GM13977 (cell line): ENCODE measurements at regions not wholly inside any gene's neighbourhood (a gene's known extent, or its start where the extent isn't known, plus 50 kb on each side); places are given as distances from the start of the nearest gene placed in this dataset.
A peak's percentile ranks its signal among the peaks of the same experiment; 100 is the strongest.

Experiments
- DNase-seq: peaks from one replicate; pipeline ENCODE4 v3.0.0; 2012; ENCODE audit warnings: low spot score
- CTCF ChIP-seq: IDR thresholded peaks from 2 replicates; pipeline ENCODE4 v1.5.1; 2012; ENCODE audit warnings: mild to moderate bottlenecking, control low read depth; ENCODE audit not compliant: insufficient read depth; ENCODE audit errors: extremely low read depth, missing control alignments
- in situ Hi-C: fragments of 300-500 bp; cut with MboI; formaldehyde crosslinking; loops from one replicate; pipeline ENCODE4 v1.12.0; 2022; ENCODE audit warnings: low sequenced_read_pairs, low pct_unique_long_range_greater_than_20kb, mixed read lengths, inconsistent platforms; ENCODE audit not compliant: unreplicated experiment

GRCh38 chr18:54433368-54433767 is 75.7 kb downstream of the C18orf54 start:
- TF ChIP-seq CTCF = no peak
- in situ Hi-C loops = no loop called here

GRCh38 chr18:54433857-54434256 is 76.2 kb downstream of the C18orf54 start:
- DNase-seq = no peak
- in situ Hi-C loops = no loop called here
- no peak for TF ChIP-seq CTCF

More at GRCh38 chr18:54433368-54433767, 75.7 kb downstream of the C18orf54 start:
- no peak for DNase-seq

GRCh38 chr18:54434453-54434852 is 76.7 kb downstream of the C18orf54 start:
- no peak for DNase-seq
- in situ Hi-C loops = no loop called here
- no peak for TF ChIP-seq CTCF

GRCh38 chr18:54436501-54436900 is 78.8 kb downstream of the C18orf54 start:
- no peak for DNase-seq
- in situ Hi-C loops = no loop called here
- no peak for TF ChIP-seq CTCF

- TF ChIP-seq CTCF = no peak
- no peak for DNase-seq
- in situ Hi-C loops = no loop called here
Measured at GRCh38 chr18:54440292-54440691, 82.6 kb downstream of the C18orf54 start.

- TF ChIP-seq CTCF = peak; percentile 81
- DNase-seq = peak; percentile 17
- in situ Hi-C loops = no loop called here
Measured at GRCh38 chr18:54444319-54444914, 86.7 kb downstream of the C18orf54 start.
